GM18951 (cell line): ENCODE measurements at regions not wholly inside any gene's neighbourhood (a gene's known extent, or its start where the extent isn't known, plus 50 kb on each side); places are given as distances from the start of the nearest gene placed in this dataset.

Experiments
- POLR2A ChIP-seq: IDR thresholded peaks from 4 replicates; pipeline ENCODE4 v1.6.1; 2011; ENCODE audit warnings: mild to moderate bottlenecking; ENCODE audit not compliant: insufficient read length, insufficient read depth; ENCODE audit errors: extremely low read depth
- in situ Hi-C: fragments of 300-500 bp; cut with MboI; formaldehyde crosslinking; loops from one replicate; pipeline ENCODE4 v1.12.0; 2022; ENCODE audit warnings: low sequenced_read_pairs, mixed read lengths, inconsistent platforms; ENCODE audit not compliant: unreplicated experiment

DNA sequence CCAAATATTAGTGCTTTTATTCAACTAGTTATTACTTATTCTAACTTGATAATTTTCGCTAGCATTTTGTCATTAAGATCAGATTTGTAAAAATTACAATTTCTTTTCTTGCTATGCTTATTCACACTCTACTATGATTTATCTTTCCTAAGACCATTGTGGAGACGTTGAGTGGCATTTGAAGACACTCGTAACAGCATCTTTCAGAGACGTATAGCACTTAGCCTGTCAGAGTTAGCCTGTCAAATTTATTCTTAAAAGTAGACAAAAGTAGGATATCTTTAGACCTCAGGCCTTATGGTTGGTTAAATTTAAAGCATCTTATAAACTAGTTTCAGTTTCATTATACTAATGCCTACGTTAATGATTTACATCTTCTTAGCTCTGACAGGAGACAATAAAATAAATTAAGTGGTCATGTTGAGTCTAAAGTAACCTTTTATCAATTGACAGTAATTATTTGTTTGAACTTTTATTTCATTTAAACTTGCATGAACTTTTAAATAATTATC lies 1410.1 kb downstream of the MRPL39 start:
- TF ChIP-seq POLR2A: no peak
- in situ Hi-C loops: no loop called here

DNA sequence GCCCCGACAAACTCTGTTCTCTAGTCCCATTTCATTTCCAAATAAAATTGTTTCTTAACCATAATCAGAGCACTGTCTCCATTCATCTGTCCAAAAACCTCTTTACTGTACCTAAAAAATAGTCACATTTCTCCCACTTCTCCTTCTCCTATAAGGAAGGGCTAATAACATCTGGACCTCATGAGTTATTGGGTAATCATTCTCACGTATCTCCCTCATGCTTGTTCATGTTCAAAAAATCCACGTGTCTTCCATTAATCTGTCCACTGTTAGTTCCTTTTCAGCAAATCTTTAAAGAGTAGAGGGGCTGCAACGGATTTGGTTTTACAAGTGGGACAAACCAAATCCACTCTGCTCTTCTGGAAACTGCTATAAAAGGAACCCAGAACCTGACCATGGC lies 1418.8 kb downstream of the MRPL39 start:
- in situ Hi-C loops: no loop called here
- no peak for TF ChIP-seq POLR2A

DNA sequence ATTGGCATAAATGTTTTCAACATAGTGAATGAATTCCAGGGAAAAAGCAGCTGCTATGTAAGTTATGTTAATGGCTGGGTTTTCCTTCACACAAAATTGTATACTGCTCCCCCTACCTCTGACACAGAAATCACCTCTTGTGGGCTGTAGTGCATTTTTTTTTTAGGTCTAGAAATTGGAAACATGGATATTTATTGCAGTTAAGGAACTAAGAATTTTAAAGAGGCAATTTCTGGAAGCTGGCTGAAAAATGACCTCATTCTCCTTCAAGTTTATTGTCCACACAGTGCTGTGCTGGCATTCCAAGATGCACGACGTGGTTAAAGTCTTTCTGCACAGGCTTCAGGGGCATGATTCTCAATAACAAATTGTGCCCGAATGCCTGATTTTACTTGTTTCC lies 1424.2 kb downstream of the MRPL39 start:
- in situ Hi-C loops: no loop called here
- TF ChIP-seq POLR2A: no peak

DNA sequence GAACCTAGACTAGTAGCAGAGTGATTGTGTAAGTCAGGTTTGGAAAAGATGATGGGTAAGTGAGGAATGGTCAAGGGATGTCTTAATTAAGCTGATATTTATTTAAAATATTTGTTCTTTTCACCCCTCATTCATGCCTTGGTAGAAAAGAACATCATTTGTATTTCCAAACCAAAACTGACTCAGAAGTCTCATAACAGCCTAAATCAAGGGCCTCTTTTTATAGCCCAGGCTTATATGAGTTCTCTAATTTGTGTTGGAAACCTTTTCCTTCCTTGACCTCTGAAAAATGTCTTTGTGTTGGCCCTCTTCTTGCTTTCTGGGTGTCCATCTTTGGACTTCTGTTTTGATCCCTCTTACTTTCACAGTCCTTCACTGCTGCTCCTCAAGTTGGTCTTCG lies 1428.2 kb downstream of the MRPL39 start:
- in situ Hi-C loops: no loop called here
- no peak for TF ChIP-seq POLR2A

DNA sequence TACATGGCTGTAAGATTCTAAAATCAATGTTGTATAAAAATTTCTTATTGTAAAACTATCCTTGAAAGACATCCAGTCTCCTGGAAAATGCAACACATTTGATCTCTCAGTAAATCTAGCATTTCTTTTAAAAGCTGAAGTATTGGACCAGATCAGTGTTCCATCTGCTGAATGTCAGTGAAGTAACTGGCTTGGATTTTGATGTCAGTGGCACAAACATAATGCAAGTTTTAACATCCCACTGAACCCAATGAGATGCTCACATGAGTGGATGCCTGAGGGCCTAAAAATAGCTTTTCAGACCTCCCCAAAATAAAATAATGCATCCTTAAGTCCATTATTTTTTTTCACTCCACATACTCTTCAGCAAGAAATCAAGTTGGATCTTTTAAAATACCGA lies 1432.2 kb downstream of the MRPL39 start:
- no peak for TF ChIP-seq POLR2A
- in situ Hi-C loops: no loop called here

DNA sequence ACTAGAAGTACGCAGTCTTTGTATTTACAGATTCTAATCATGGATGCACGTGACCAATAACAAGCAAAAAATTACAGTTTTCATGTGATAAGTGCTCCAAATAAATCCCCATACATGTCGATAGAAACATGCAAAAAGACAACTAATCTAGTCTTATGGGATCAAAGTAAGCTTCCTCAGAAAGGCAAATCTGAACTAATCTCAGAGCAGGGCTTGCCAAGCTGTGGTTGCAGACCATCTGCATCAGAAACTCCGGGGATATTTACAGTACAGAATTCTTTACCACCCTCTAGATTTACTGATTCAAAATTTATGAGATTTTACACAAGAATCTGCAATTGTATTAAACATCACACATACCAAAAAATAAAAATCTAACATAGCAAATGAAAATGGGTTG lies 1435.5 kb downstream of the MRPL39 start:
- in situ Hi-C loops: no loop called here
- TF ChIP-seq POLR2A: no peak

DNA sequence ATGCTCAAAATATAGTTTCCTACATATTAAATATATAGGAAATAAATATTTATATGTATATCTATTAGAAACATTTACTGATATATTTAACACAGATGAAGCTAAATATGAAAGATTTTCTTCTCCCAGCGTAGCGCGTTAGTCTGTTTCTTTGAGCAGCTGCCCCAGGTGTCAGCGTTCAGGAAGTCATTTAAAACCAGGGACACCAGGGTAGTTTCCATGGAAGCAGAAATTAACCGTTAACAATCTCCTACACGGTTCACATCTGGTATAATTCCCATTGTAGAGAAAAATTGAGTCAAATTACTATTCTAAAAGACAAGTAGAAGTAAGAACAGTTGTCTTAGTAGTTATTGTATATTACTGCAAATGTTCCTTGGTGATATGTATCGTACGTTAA lies 1443.7 kb downstream of the MRPL39 start:
- in situ Hi-C loops: no loop called here
- TF ChIP-seq POLR2A: no peak

DNA sequence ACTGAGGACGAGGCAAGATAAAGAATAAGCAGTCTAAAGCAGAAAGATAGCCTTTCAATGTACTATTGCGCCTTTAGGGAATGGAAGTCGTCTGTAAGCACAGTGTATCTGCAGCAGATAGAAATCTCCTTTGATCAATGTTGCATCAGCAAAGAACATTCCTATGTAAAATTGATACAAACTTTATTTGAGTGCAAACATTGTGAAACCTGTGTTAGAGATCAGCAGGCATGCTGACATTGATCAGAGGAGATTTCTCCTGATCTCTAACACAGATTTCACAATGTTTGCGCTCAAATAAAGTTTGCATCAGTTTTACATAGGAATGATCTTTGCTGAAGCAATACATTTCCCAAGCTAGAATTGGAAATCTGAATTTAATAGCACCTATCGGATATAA lies 1446.8 kb downstream of the MRPL39 start:
- no peak for TF ChIP-seq POLR2A
- in situ Hi-C loops: no loop called here

DNA sequence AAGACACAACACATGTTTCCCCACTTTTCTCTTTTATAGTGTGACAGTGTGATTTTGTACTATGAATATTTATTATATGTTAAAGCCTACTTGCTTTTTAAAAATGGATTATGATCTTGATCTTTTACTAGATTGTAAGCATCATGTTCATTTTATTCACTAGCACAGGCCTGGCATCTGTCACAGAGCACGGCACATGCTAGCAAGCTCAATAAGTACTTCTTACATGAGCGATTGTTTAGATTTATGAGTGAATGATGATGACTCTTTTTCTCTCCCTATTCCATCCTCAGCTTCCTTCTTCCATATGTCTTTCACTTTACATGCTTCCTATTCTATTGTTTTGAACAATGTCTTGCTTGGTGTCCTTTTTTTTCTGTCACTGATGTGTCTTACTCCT lies 1454.1 kb downstream of the MRPL39 start:
- in situ Hi-C loops: no loop called here
- no peak for TF ChIP-seq POLR2A

DNA sequence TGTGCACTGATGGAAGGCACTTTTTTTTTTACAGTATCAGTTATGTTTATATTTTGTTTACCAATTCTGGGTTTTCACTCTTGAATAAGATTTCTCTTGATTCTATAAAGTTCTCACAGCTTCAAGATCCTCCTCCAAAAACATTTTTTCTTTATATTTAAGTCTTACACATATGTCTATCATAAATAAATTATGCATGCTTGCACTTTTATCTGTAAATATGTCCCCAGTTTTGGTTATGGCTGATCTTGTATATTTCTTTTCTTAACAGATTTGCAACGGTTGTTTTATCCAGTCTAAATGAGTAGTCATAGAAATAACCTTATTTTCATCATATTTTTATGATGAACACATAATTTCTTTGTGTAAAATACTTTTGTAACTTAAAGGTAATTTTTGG lies 1456.5 kb downstream of the MRPL39 start:
- in situ Hi-C loops: no loop called here
- TF ChIP-seq POLR2A: no peak

DNA sequence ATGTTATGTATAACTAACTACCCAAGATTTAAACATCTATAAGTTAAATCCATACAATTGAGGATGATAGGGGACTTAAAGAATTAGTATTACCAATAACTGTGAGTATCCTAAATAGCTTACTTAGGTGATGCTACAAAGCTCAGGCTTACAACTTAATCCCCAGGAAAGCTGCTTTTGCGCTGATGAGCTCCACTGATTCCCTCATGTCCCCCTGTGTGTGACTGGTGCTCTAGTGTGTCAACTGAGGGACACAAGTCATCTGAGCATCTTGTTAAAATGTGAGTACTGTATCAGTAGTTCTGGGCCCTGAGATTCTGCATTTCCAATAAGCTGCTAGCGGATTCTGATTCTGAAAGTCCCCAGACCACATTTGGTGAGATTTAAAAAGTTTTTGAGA lies 1458.8 kb downstream of the MRPL39 start:
- TF ChIP-seq POLR2A: no peak
- in situ Hi-C loops: no loop called here

DNA sequence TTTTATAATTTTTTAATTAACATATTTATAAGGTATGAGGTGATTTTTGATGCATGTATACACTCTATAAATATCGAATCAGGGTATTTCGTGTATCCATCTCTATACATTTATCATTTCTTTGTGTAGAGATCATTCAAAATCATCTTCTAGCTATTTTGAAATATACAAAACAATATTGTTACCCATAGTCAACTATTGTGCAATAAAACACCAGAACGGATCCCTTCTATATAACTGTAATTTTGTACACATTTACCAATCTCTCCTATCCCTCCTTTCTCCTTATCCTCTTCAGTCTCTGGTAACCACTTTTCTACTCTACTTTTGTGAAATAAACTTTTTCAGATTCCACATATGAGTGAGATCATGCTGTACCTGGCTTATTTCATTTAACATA lies 1459.6 kb downstream of the MRPL39 start:
- no peak for TF ChIP-seq POLR2A
- in situ Hi-C loops: no loop called here

DNA sequence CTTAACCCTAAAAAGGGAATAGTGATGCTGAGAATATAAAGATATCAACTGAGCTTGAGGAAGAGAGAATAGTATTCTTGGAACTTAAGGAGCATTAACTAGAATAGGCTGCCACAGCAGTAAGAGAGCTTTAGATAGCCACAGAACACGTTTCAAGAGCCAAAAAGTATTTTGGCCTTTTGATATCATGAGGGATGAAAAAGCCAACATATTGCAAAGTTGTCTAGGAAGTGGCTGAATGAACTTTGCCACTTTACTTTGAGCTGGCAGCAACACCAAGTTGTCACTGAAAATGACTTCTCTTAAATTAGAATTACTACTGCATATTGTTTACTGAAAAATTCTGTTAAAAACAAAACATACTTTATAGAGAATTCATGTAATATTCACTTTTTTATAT lies 1476.2 kb downstream of the MRPL39 start:
- TF ChIP-seq POLR2A: no peak
- in situ Hi-C loops: no loop called here

DNA sequence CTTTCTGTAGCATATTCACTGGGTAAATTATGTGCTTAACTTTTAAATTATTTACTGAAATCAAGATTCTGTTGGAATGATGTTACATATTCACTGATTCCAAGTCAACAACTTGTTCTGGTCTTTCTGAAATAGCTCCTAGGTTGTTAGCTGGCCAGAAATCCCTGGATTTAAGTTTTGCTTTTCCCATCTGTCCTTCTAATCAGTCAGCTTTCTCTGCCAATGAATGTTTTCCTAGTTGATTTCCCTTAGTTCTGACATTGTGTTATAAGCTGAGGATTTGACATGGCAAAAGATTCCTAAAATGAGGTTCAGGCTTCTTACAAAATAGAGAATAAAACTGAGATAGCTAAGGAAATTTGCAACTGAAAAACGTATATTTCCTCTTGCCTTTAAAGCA lies 1479.6 kb downstream of the MRPL39 start:
- TF ChIP-seq POLR2A: no peak
- in situ Hi-C loops: no loop called here

DNA sequence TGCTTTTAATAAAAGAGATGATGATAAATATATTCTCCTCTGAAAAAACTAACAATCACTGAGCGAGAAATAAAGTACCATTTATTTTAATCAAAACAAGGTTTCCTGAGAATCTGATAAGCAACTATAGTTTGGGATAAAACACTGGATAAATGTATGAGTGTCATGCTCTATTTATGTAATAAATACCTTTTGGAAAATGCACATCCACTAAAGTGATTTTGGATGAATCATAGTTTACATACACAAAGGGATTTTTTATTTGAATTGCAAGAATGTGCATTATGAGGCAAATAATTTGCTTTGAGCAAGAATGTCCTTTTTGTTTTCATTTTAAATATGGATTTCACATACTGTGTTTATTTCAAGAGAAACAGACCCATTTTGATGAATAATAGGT lies 1483.5 kb downstream of the MRPL39 start:
- in situ Hi-C loops: no loop called here
- TF ChIP-seq POLR2A: no peak
